ENCODE measurements at regions not wholly inside any gene's neighbourhood (a gene's known extent, or its start where the extent isn't known, plus 50 kb on each side); places are given as distances from the start of the nearest gene placed in this dataset.

DNA sequence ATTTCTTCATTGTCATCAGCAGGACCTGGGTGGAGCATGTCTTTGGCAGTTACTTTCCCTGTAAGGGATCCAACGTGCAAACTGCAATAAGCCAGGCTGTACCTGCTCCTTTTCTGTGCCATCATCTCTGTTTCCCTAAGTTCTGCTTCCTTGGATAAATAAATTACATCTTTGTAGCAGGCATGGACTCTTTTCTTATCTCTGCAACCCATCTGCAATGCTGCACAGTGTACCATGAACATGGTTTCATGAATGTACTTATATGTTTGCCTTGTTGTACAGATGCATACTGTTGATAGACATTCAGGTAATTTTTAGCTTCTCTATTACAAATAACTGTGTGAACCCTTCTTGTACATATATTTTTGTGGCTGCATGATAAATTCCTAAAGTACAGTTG, 616.7 kb upstream of the PIK3C3 start:
- DNase-seq (ENCODE audit: low spot score) = no peak
- Histone ChIP-seq H4K91ac (ENCODE audit: low read depth, low read length, poor library complexity) (no peak overlapping the region), H3K4me2 (ENCODE audit: insufficient read depth, low read length, poor library complexity, severe bottlenecking) (no peak overlapping the region), H3K27ac (replicated peaks; ENCODE audit: low read length) (no peak overlapping the region), H3K79me1 (ENCODE audit: low read depth, low read length) (no peaks in the 10 kb centered on the region), H3K14ac (ENCODE audit: low read length) (no peak overlapping the region), H4K8ac (ENCODE audit: low read depth, low read length) (no peak overlapping the region), H3K4me3 (ENCODE audit: low read length in 2 of 2) (no peak overlapping the region), H3K27me3 (ENCODE audit: control insufficient read depth in 3 of 3, insufficient read depth in 3 of 3, low read depth in 1 of 3, low read length in 3 of 3) (no peaks in the 10 kb centered on the region), H2BK5ac (ENCODE audit: low read length) (no peak overlapping the region), H2AFZ (ENCODE audit: low read length) (no peak overlapping the region), H3K36me3 (replicated peaks in 1 of 2; ENCODE audit: control insufficient read depth in 2 of 2, insufficient read depth in 2 of 2, low read length in 2 of 2) (no peaks in the 10 kb centered on the region), H3K9me3 (replicated peaks in 1 of 2; ENCODE audit: control insufficient read depth in 2 of 2, insufficient read depth in 1 of 2, low read depth in 1 of 2, low read length in 2 of 2) (no peaks in the 10 kb centered on the region), H3K23ac (ENCODE audit: low read depth, low read length, poor library complexity) (no peak overlapping the region), H3K9ac (ENCODE audit: low read depth, low read length, poor library complexity) (no peak overlapping the region), H2BK120ac (ENCODE audit: low read depth, low read length) (no peak overlapping the region), H2BK15ac (ENCODE audit: low read length) (no peak overlapping the region), H2BK12ac (ENCODE audit: low read length) (no peak overlapping the region), H2AK5ac (ENCODE audit: low read depth, low read length) (no peak overlapping the region), H3K4me1 (ENCODE audit: control insufficient read depth in 2 of 2, insufficient read depth in 1 of 2, low read depth in 1 of 2, low read length in 2 of 2) (no peaks in the 10 kb centered on the region), H3K4ac (ENCODE audit: low read length) (no peak overlapping the region), H3K18ac (ENCODE audit: low read length) (no peak overlapping the region)
- WGBS, 2 donors (ENCODE audit: extremely low coverage in 2 of 2, insufficient read length in 2 of 2, insufficient replicate concordance in 1 of 2) = no CpG with 5 or more reads among the region's 1 CpG

- H2BK5ac ChIP-seq (ENCODE audit: low read length) = no peak overlapping the region
- no peaks in the 10 kb centered on the region for H3K27me3 ChIP-seq (ENCODE audit: control insufficient read depth in 3 of 3, insufficient read depth in 3 of 3, low read depth in 1 of 3, low read length in 3 of 3)
- H3K27ac ChIP-seq (replicated peaks; ENCODE audit: low read length) = no peak overlapping the region
- no peak overlapping the region for H3K18ac ChIP-seq (ENCODE audit: low read length)
- H3K9me3 ChIP-seq (replicated peaks in 1 of 2; ENCODE audit: control insufficient read depth in 2 of 2, insufficient read depth in 1 of 2, low read depth in 1 of 2, low read length in 2 of 2) = peaks cover 0 to 2% of the 10 kb centered on the region in 2 donors
- H2AFZ ChIP-seq (ENCODE audit: low read length) = no peak overlapping the region
- no peak overlapping the region for H3K23ac ChIP-seq (ENCODE audit: low read depth, low read length, poor library complexity)
- H3K4me1 ChIP-seq (ENCODE audit: control insufficient read depth in 2 of 2, insufficient read depth in 1 of 2, low read depth in 1 of 2, low read length in 2 of 2) = no peaks in the 10 kb centered on the region
- no peak overlapping the region for H3K4ac ChIP-seq (ENCODE audit: low read length)
- no peak overlapping the region for H2AK5ac ChIP-seq (ENCODE audit: low read depth, low read length)
- no peak overlapping the region for H3K9ac ChIP-seq (ENCODE audit: low read depth, low read length, poor library complexity)
- no peak overlapping the region for H2BK120ac ChIP-seq (ENCODE audit: low read depth, low read length)
- no peak overlapping the region for H4K91ac ChIP-seq (ENCODE audit: low read depth, low read length, poor library complexity)
- no peak overlapping the region for H3K4me3 ChIP-seq (ENCODE audit: low read length in 2 of 2)
- H3K4me2 ChIP-seq (ENCODE audit: insufficient read depth, low read length, poor library complexity, severe bottlenecking) = no peak overlapping the region
- H4K8ac ChIP-seq (ENCODE audit: low read depth, low read length) = no peak overlapping the region
- no peak overlapping the region for H3K14ac ChIP-seq (ENCODE audit: low read length)
- no peaks in the 10 kb centered on the region for H3K79me1 ChIP-seq (ENCODE audit: low read depth, low read length)
- no peak for DNase-seq (ENCODE audit: low spot score)
- no peaks in the 10 kb centered on the region for H3K36me3 ChIP-seq (replicated peaks in 1 of 2; ENCODE audit: control insufficient read depth in 2 of 2, insufficient read depth in 2 of 2, low read length in 2 of 2)
- no CpG with 5 or more reads among the region's 1 CpG for WGBS, 2 donors (ENCODE audit: extremely low coverage in 2 of 2, insufficient read length in 2 of 2, insufficient replicate concordance in 1 of 2)
- no peak overlapping the region for H2BK12ac ChIP-seq (ENCODE audit: low read length)
- no peak overlapping the region for H2BK15ac ChIP-seq (ENCODE audit: low read length)
Measured at GRCh38 chr18:41331661-41332060, 623.4 kb upstream of the PIK3C3 start.

GRCh38 chr18:41326311-41326710, 628.7 kb upstream of the PIK3C3 start:
- H2BK12ac ChIP-seq (ENCODE audit: low read length) = no peak overlapping the region
- H2BK120ac ChIP-seq (ENCODE audit: low read depth, low read length) = no peak overlapping the region
- no peaks in the 10 kb centered on the region for H3K79me1 ChIP-seq (ENCODE audit: low read depth, low read length)
- no peak overlapping the region for H4K91ac ChIP-seq (ENCODE audit: low read depth, low read length, poor library complexity)
- H3K18ac ChIP-seq (ENCODE audit: low read length) = no peak overlapping the region
- no peak overlapping the region for H3K4ac ChIP-seq (ENCODE audit: low read length)
- no peak overlapping the region for H3K27ac ChIP-seq (replicated peaks; ENCODE audit: low read length)
- H2BK5ac ChIP-seq (ENCODE audit: low read length) = no peak overlapping the region
- no peak overlapping the region for H3K14ac ChIP-seq (ENCODE audit: low read length)
- no CpG with 5 or more reads among the region's 2 CpGs for WGBS, 2 donors (ENCODE audit: extremely low coverage in 2 of 2, insufficient read length in 2 of 2, insufficient replicate concordance in 1 of 2)
- H3K27me3 ChIP-seq (ENCODE audit: control insufficient read depth in 3 of 3, insufficient read depth in 3 of 3, low read depth in 1 of 3, low read length in 3 of 3) = no peaks in the 10 kb centered on the region
- H2BK15ac ChIP-seq (ENCODE audit: low read length) = no peak overlapping the region
- no peak overlapping the region for H4K8ac ChIP-seq (ENCODE audit: low read depth, low read length)
- no peaks in the 10 kb centered on the region for H3K36me3 ChIP-seq (replicated peaks in 1 of 2; ENCODE audit: control insufficient read depth in 2 of 2, insufficient read depth in 2 of 2, low read length in 2 of 2)
- peaks cover 0 to 2% of the 10 kb centered on the region in 2 donors for H3K9me3 ChIP-seq (replicated peaks in 1 of 2; ENCODE audit: control insufficient read depth in 2 of 2, insufficient read depth in 1 of 2, low read depth in 1 of 2, low read length in 2 of 2)
- H3K23ac ChIP-seq (ENCODE audit: low read depth, low read length, poor library complexity) = no peak overlapping the region
- H2AFZ ChIP-seq (ENCODE audit: low read length) = no peak overlapping the region
- H2AK5ac ChIP-seq (ENCODE audit: low read depth, low read length) = no peak overlapping the region
- H3K4me2 ChIP-seq (ENCODE audit: insufficient read depth, low read length, poor library complexity, severe bottlenecking) = no peak overlapping the region
- no peak overlapping the region for H3K4me3 ChIP-seq (ENCODE audit: low read length in 2 of 2)
- no peak for DNase-seq (ENCODE audit: low spot score)
- no peak overlapping the region for H3K9ac ChIP-seq (ENCODE audit: low read depth, low read length, poor library complexity)
- no peaks in the 10 kb centered on the region for H3K4me1 ChIP-seq (ENCODE audit: control insufficient read depth in 2 of 2, insufficient read depth in 1 of 2, low read depth in 1 of 2, low read length in 2 of 2)

GRCh38 chr18:41324934-41325333, 630.1 kb upstream of the PIK3C3 start:
- Histone ChIP-seq H3K23ac (ENCODE audit: low read depth, low read length, poor library complexity) (no peak overlapping the region), H3K9ac (ENCODE audit: low read depth, low read length, poor library complexity) (no peak overlapping the region), H3K79me1 (ENCODE audit: low read depth, low read length) (no peaks in the 10 kb centered on the region), H3K27me3 (ENCODE audit: control insufficient read depth in 3 of 3, insufficient read depth in 3 of 3, low read depth in 1 of 3, low read length in 3 of 3) (no peaks in the 10 kb centered on the region), H4K8ac (ENCODE audit: low read depth, low read length) (no peak overlapping the region), H2AK5ac (ENCODE audit: low read depth, low read length) (no peak overlapping the region), H3K4ac (ENCODE audit: low read length) (no peak overlapping the region), H3K36me3 (replicated peaks in 1 of 2; ENCODE audit: control insufficient read depth in 2 of 2, insufficient read depth in 2 of 2, low read length in 2 of 2) (no peaks in the 10 kb centered on the region), H3K4me2 (ENCODE audit: insufficient read depth, low read length, poor library complexity, severe bottlenecking) (no peak overlapping the region), H3K4me3 (ENCODE audit: low read length in 2 of 2) (no peak overlapping the region), H3K4me1 (ENCODE audit: control insufficient read depth in 2 of 2, insufficient read depth in 1 of 2, low read depth in 1 of 2, low read length in 2 of 2) (no peaks in the 10 kb centered on the region), H2AFZ (ENCODE audit: low read length) (no peak overlapping the region), H2BK12ac (ENCODE audit: low read length) (no peak overlapping the region), H4K91ac (ENCODE audit: low read depth, low read length, poor library complexity) (no peak overlapping the region), H2BK120ac (ENCODE audit: low read depth, low read length) (no peak overlapping the region), H3K14ac (ENCODE audit: low read length) (no peak overlapping the region), H2BK5ac (ENCODE audit: low read length) (no peak overlapping the region), H3K27ac (replicated peaks; ENCODE audit: low read length) (no peak overlapping the region), H2BK15ac (ENCODE audit: low read length) (no peak overlapping the region), H3K18ac (ENCODE audit: low read length) (no peak overlapping the region), H3K9me3 (replicated peaks in 1 of 2; ENCODE audit: control insufficient read depth in 2 of 2, insufficient read depth in 1 of 2, low read depth in 1 of 2, low read length in 2 of 2) (peaks cover 0 to 2% of the 10 kb centered on the region in 2 donors)
- DNase-seq (ENCODE audit: low spot score) = no peak
- no CpG with 5 or more reads among the region's 2 CpGs for WGBS, 2 donors (ENCODE audit: extremely low coverage in 2 of 2, insufficient read length in 2 of 2, insufficient replicate concordance in 1 of 2)

Measured in neuronal stem cell (in vitro differentiated cells).